MCF 10A (cell line): ENCODE measurements at regions not wholly inside any gene's neighbourhood (a gene's known extent, or its start where the extent isn't known, plus 50 kb on each side); places are given as distances from the start of the nearest gene placed in this dataset.

ENCODE experiments used
- BruUV-seq: library from RNA; stranded (reverse); fragments of 400-500 nt; replicated peaks from 2 replicates; lab custom pipeline; 2021; lab: Mats Ljungman, UMichigan
- CTCF ChIA-PET: fragments of 300-600 bp; sonication (Branson Sonifier 250); formaldehyde crosslinking; extraction: SDS; loops from one replicate; lab custom pipeline; 2021; ENCODE audit warnings: antibody characterized with exemption, inconsistent platforms; lab: Yijun Ruan, JAX
- POLR2A ChIA-PET: fragments of 300-600, 350-650 bp; sonication (Branson Sonifier 250); formaldehyde crosslinking; extraction: SDS; loops from one replicate; lab custom pipeline; 2020; ENCODE audit warnings: antibody characterized with exemption, inconsistent platforms; lab: Yijun Ruan, JAX
- DNase-seq: peaks from one replicate; pipeline ENCODE4 v3.0.0-alpha.2; 2018; ENCODE audit not compliant: unreplicated experiment
- H3K27ac Mint-ChIP-seq: one replicate; pipeline ENCODE4 v1.8.0; 2022; ENCODE audit warnings: mild to moderate bottlenecking, low read depth, mixed read lengths; ENCODE audit not compliant: unreplicated experiment
- H3K27me3 Mint-ChIP-seq: one replicate; pipeline ENCODE4 v1.8.0; 2022; ENCODE audit warnings: mixed read lengths; ENCODE audit not compliant: insufficient read depth, unreplicated experiment
- H3K36me3 Mint-ChIP-seq: one replicate; pipeline ENCODE4 v1.8.0; 2022; ENCODE audit warnings: mild to moderate bottlenecking, moderate library complexity, mixed read lengths; ENCODE audit not compliant: insufficient read depth, unreplicated experiment
- H3K4me1 Mint-ChIP-seq: one replicate; pipeline ENCODE4 v1.8.0; 2022; ENCODE audit warnings: mixed read lengths; ENCODE audit not compliant: insufficient read depth, unreplicated experiment
- H3K4me3 Mint-ChIP-seq: one replicate; pipeline ENCODE4 v1.8.0; 2022; ENCODE audit warnings: mild to moderate bottlenecking, moderate library complexity, mixed read lengths; ENCODE audit not compliant: unreplicated experiment
- H3K9me3 Mint-ChIP-seq: one replicate; pipeline ENCODE4 v1.8.0; 2022; ENCODE audit warnings: mixed read lengths; ENCODE audit not compliant: unreplicated experiment
- CTCF ChIP-seq: fragments of 200-600 bp; IDR thresholded peaks from one replicate; pipeline ENCODE4 v1.8.0; 2022; ENCODE audit warnings: antibody characterized with exemption, mild to moderate bottlenecking; ENCODE audit not compliant: unreplicated experiment
- intact Hi-C: fragments of 100-400 bp; cut with micrococcal nuclease; formaldehyde crosslinking; loops from 2 replicates; pipeline ENCODE4 v1.14.1; 2022

GRCh38 chr4:189445613-189446012 is 495.1 kb upstream of the FRG1 start:
- intact Hi-C loops, result no loop called here
- no TSS peak for BruUV-seq
- no peak overlapping the region for H3K4me3 Mint-ChIP-seq
- peaks cover 6% of the 10 kb centered on the region for H3K36me3 Mint-ChIP-seq
- peaks cover 5% of the 10 kb centered on the region for H3K4me1 Mint-ChIP-seq
- no peak for DNase-seq
- ChIA-PET POLR2A (no interaction called here), CTCF (interaction anchor here (0.7 kb wide), 1 partner anchor 340 kb away, joined by 3 read pairs; no protein-coding TSS in a partner anchor)
- H3K9me3 Mint-ChIP-seq, result peaks cover 12% of the 10 kb centered on the region
- TF ChIP-seq CTCF, result no peak
- H3K27me3 Mint-ChIP-seq, result no peaks in the 10 kb centered on the region
- no peak overlapping the region for H3K27ac Mint-ChIP-seq

- DNase-seq, result no peak
- intact Hi-C loops, result no loop called here
- no TSS peak for BruUV-seq
- Mint-ChIP-seq H3K27me3 (no peaks in the 10 kb centered on the region), H3K4me1 (no peaks in the 10 kb centered on the region), H3K27ac (no peak overlapping the region), H3K9me3 (peaks cover 9% of the 10 kb centered on the region), H3K36me3 (no peaks in the 10 kb centered on the region), H3K4me3 (no peak overlapping the region)
- ChIA-PET POLR2A (no interaction called here), CTCF (no interaction called here)
- no peak for TF ChIP-seq CTCF
These were observed 476.9 kb upstream of the FRG1 start for GRCh38 chr4:189463734-189464133.

GRCh38 chr4:189494407-189494806 is 446.3 kb upstream of the FRG1 start:
- Mint-ChIP-seq H3K36me3 (no peaks in the 10 kb centered on the region), H3K27me3 (no peaks in the 10 kb centered on the region), H3K9me3 (peaks cover 22% of the 10 kb centered on the region), H3K27ac (no peak overlapping the region), H3K4me3 (no peak overlapping the region), H3K4me1 (peaks cover 11% of the 10 kb centered on the region)
- DNase-seq, result no peak
- BruUV-seq, result no TSS peak
- CTCF ChIA-PET, result no interaction called here
- intact Hi-C loops, result no loop called here
- TF ChIP-seq CTCF, result no peak
- POLR2A ChIA-PET, result no interaction called here

- no peak for DNase-seq
- intact Hi-C loops, result no loop called here
- no peak for TF ChIP-seq CTCF
- BruUV-seq, result no TSS peak
- Mint-ChIP-seq H3K4me3 (no peak overlapping the region), H3K9me3 (peaks cover 13% of the 10 kb centered on the region), H3K36me3 (no peaks in the 10 kb centered on the region), H3K27me3 (no peaks in the 10 kb centered on the region), H3K4me1 (peaks cover 4% of the 10 kb centered on the region), H3K27ac (no peak overlapping the region)
- ChIA-PET CTCF (no interaction called here), POLR2A (interaction anchor here (0.7 kb wide), 1 partner anchor 77 kb away, joined by 5 read pairs; no protein-coding TSS in a partner anchor)
These were observed 443.2 kb upstream of the FRG1 start for GRCh38 chr4:189497516-189497915.
